Rectal smooth muscle tissue (tissue), 1 donor: ENCODE measurements at regions not wholly inside any gene's neighbourhood (a gene's known extent, or its start where the extent isn't known, plus 50 kb on each side); places are given as distances from the start of the nearest gene placed in this dataset.

Source experiments
- H3K27ac ChIP-seq: one replicate; pipeline ENCODE4 v1.7.0; 2013; ENCODE audit warnings: low read depth, low read length, inconsistent platforms
- H3K27me3 ChIP-seq: one replicate; pipeline ENCODE4 v1.7.0; 2013; ENCODE audit warnings: low read length; ENCODE audit not compliant: control insufficient read depth, insufficient read depth
- H3K36me3 ChIP-seq: one replicate; pipeline ENCODE4 v1.7.0; 2013; ENCODE audit warnings: low read length; ENCODE audit not compliant: control insufficient read depth, insufficient read depth
- H3K4me1 ChIP-seq: one replicate; pipeline ENCODE4 v1.7.0; 2013; ENCODE audit warnings: low read length; ENCODE audit not compliant: control insufficient read depth, insufficient read depth
- H3K4me3 ChIP-seq: one replicate; pipeline ENCODE4 v1.7.0; 2013; ENCODE audit warnings: low read length
- H3K9ac ChIP-seq: one replicate; pipeline ENCODE4 v1.7.0; 2013; ENCODE audit warnings: low read length

DNA sequence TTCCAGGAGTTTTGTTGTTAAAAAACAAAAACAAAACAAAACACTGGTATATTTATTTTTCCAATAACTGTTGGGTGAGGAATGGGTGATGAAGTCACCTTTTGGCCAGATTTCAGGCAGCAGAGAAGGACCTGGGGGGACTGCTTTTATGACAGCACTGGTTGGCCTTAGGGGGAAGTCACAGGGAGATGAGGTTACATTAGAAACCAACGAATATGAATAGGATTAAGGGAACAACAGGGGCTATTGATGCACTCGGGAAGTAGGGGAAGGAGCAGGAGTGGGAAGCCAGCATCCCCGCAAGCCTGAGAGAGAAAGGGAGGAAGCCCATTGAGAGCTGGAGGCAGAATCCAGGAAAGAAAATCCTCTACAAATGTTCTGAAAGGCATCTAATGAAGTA is 958.4 kb downstream of the TYW1 start:
- H3K36me3 ChIP-seq: no peaks in the 10 kb centered on the region
- H3K27me3 ChIP-seq: no peaks in the 10 kb centered on the region
- H3K4me1 ChIP-seq: no peaks in the 10 kb centered on the region
- no peak overlapping the region for H3K9ac ChIP-seq
- H3K4me3 ChIP-seq: no peak overlapping the region
- H3K27ac ChIP-seq: no peak overlapping the region

DNA sequence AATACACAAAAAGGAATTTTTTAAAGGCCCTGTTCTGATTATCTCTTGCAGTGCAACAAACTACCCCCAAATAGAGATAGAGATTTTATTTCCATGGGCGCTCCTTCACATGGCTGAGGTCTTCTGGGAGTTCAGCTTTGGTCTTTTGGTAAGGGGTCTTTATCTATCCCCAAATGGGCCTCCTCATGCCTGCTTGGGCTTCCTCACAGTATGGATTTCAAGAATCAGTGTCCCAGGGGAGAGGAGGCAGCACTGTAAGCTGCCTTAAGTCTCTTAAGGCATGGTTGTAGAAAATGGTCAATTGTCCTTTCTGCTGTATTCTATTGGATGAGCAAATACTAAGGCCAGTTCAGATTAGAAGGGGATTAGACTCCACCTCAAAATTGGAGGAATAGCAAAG is 966.2 kb downstream of the TYW1 start:
- H3K36me3 ChIP-seq: no peaks in the 10 kb centered on the region
- H3K27me3 ChIP-seq: no peaks in the 10 kb centered on the region
- H3K27ac ChIP-seq: no peak overlapping the region
- H3K4me3 ChIP-seq: no peak overlapping the region
- H3K9ac ChIP-seq: no peak overlapping the region
- H3K4me1 ChIP-seq: no peaks in the 10 kb centered on the region

DNA sequence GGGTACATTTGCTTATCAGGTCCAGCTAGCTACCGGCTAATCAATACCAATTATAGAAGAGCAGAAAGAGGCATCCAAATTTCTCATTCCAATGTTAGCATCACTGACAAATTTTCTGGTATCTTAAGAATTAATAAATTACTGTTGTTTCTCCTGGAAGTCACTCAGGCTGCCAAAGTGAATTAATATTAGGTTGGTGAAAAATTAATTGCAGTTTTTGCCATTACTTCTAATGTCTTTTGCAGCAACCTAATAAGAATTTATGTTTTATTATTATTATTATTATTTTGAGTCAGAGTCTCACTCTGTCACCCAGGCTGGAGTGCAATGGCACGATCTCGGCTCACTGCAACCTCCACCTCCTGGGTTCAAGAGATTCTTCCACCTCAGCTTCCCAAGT is 979.9 kb downstream of the TYW1 start:
- no peak overlapping the region for H3K27ac ChIP-seq

DNA sequence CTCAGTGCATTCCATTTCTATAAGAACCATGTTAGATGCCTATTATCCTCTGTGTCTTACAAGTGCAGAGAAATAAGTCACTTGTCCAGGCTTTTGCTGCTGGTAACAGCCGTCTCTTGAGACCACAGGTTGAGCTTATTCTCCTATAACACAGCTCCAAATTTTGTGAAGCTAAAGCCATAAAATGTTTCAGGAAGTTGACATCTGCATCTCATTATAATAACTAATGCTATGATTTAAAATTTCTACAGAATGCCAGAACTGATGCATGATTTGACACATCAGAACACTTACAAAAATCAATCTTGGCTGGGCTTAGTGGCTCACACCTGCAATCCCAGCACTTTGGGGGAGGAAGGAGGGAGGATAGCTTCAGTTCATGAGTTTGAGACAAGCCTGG is 986.9 kb downstream of the TYW1 start:
- no peaks in the 10 kb centered on the region for H3K4me1 ChIP-seq

More for the DNA sequence above, 979.9 kb downstream of the TYW1 start:
- H3K9ac ChIP-seq: no peak overlapping the region
- H3K4me3 ChIP-seq: no peak overlapping the region
- no peaks in the 10 kb centered on the region for H3K36me3 ChIP-seq
- no peaks in the 10 kb centered on the region for H3K4me1 ChIP-seq
- H3K27me3 ChIP-seq: no peaks in the 10 kb centered on the region

DNA sequence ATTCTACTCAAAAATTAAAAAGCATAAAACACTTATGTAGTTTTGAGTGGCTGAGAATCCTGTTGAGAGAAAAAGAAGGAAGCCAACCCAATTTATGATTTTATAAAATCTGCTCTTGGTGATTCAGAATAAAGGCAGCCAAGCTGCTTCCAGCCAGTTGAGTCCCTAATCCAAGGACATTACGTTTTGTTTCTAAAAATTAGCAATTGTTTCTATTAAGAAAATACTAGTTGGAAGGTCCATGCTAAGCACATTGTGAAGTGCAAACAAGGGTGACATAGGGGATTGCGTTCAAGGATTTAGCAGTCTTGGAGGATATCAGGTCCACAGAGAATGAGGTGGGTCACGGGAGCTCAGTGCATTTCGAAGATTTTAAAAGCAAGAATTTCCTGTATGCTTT is 987.7 kb downstream of the TYW1 start:
- Histone ChIP-seq H3K4me3 (no peak overlapping the region), H3K4me1 (no peaks in the 10 kb centered on the region), H3K9ac (no peak overlapping the region), H3K36me3 (no peaks in the 10 kb centered on the region), H3K27ac (no peak overlapping the region), H3K27me3 (no peaks in the 10 kb centered on the region)

More for the DNA sequence above, 986.9 kb downstream of the TYW1 start:
- Histone ChIP-seq H3K27me3 (no peaks in the 10 kb centered on the region), H3K9ac (no peak overlapping the region), H3K36me3 (no peaks in the 10 kb centered on the region), H3K27ac (no peak overlapping the region), H3K4me3 (no peak overlapping the region)

DNA sequence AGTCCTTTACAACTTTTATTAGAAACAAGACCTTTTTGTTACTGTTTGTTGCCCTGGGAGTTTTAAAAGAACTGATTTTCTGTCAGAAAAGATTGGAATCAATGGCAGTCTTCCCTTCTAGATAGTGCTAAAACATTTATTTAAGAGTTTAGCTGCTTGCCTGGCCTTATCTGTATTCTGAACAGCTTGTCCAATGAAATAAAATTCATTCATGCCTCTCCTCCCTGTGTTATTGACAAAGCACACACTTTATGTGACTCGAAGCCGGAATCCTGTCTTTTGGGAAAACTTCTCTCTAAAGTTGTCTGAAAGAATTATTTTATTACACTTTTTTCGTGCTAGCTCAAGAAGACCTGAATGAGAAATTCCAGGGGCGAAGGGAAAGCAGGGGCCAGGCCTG is 992.5 kb downstream of the TYW1 start:
- Histone ChIP-seq H3K9ac (no peak overlapping the region), H3K27ac (no peak overlapping the region), H3K27me3 (no peaks in the 10 kb centered on the region), H3K4me1 (no peaks in the 10 kb centered on the region), H3K36me3 (no peaks in the 10 kb centered on the region), H3K4me3 (no peak overlapping the region)

DNA sequence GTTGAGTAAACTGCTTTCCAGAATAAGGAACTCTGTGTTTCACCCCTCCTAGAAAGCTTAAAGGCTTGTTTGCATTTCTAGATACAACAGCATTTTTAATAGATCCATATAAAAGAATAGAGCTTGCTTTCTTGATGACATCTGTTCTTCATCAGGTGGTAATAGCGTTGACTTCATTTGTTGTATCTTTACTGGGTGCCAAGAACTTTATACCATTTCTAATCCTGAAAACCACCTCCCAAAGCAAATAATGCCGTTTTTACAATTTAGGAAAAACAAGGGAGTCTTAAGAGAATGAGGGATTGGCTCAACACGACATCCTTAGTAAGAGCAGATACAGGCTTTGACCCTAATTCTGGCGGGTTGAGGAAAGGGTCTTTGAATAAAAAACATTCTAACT is 993.4 kb downstream of the TYW1 start:
- Histone ChIP-seq H3K27ac (no peak overlapping the region), H3K9ac (no peak overlapping the region), H3K27me3 (no peaks in the 10 kb centered on the region), H3K4me1 (no peaks in the 10 kb centered on the region), H3K4me3 (no peak overlapping the region), H3K36me3 (no peaks in the 10 kb centered on the region)

DNA sequence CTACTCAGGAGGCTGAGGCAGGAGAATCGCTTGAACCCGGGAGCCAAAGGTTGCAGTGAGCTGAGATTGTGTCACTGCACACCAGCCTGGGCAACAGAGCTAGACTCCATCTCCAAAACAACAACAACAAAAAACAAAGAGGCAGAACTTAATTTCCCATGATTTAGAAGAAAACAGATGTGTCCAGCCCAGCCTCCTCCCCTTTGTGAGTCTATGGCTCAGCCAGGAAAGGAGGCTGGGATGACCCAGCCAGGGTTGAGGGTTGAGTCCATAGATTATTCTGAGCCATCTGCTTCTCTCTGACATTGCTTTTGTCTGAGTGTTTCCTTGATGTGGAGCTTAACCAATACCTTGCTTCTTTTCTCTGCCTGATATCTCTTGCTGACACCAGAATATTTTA is 994.1 kb downstream of the TYW1 start:
- no peak overlapping the region for H3K9ac ChIP-seq
- H3K4me3 ChIP-seq: no peak overlapping the region

DNA sequence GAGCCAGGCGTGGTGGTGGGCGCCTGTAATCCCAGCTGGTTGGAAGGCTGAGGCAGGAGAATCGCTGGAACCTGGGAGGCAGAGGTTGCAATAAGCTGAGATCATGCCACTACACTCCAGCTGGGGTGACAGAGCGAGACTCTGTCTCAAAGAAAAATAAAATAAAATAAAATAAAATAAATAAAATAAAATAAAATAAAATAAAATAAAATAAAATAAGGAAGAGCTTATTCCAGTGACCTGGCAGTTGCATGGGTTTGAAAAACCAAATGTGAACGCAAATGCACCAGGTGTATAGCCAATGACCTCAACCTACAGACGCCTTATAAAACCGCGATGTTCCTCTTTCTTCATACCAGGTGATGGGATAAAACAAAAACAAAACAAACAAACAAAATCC is 995.7 kb downstream of the TYW1 start:
- no peak overlapping the region for H3K27ac ChIP-seq
- H3K9ac ChIP-seq: no peak overlapping the region
- H3K36me3 ChIP-seq: no peaks in the 10 kb centered on the region
- no peaks in the 10 kb centered on the region for H3K27me3 ChIP-seq
- H3K4me1 ChIP-seq: no peaks in the 10 kb centered on the region
- no peak overlapping the region for H3K4me3 ChIP-seq

More for the DNA sequence above, 994.1 kb downstream of the TYW1 start:
- no peaks in the 10 kb centered on the region for H3K36me3 ChIP-seq
- H3K27ac ChIP-seq: no peak overlapping the region
- H3K4me1 ChIP-seq: no peaks in the 10 kb centered on the region
- no peaks in the 10 kb centered on the region for H3K27me3 ChIP-seq

DNA sequence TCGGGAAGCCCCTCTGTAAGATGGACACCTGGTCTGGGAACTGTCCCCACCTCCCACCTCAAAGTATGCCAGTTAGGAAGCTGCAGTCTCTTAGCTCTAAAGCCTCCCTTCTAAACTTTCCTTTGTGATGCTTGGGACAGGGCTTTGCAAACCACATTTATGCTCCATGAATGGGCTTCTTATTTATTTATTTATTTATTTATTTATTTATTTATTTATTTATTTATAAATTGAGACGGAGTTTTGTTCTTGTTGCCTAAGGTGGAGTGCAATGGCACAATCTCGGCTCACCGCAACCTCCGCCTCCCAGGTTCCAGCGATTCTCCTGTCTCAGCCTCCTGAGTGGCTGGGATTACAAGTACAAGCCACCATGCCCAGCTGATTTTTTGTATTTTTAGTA is 1009.4 kb downstream of the TYW1 start:
- no peak overlapping the region for H3K4me3 ChIP-seq
- H3K27ac ChIP-seq: no peak overlapping the region
- no peaks in the 10 kb centered on the region for H3K27me3 ChIP-seq
- H3K36me3 ChIP-seq: no peaks in the 10 kb centered on the region
- H3K9ac ChIP-seq: no peak overlapping the region
- H3K4me1 ChIP-seq: no peaks in the 10 kb centered on the region

DNA sequence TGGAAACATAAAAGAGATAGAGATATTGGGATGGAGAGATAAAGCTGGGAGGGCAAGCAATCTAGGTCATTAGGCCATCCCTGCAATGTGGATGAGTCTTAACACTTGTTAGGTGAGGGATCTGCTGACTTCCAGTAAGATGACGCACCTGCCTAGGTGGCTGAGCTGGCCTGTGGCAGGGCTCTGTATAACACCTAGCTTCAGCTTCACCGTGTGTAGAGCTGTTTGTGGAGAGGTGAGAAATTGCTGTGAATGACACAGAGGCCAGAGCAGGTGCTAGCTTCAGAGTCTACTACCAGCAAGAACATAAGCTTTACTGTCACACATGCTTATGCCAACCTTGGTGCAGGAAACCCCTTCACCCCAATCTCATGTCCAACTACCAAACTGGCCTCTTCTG is 1010.0 kb downstream of the TYW1 start:
- Histone ChIP-seq H3K27me3 (no peaks in the 10 kb centered on the region), H3K27ac (no peak overlapping the region), H3K4me1 (no peaks in the 10 kb centered on the region), H3K36me3 (no peaks in the 10 kb centered on the region), H3K9ac (no peak overlapping the region), H3K4me3 (no peak overlapping the region)

DNA sequence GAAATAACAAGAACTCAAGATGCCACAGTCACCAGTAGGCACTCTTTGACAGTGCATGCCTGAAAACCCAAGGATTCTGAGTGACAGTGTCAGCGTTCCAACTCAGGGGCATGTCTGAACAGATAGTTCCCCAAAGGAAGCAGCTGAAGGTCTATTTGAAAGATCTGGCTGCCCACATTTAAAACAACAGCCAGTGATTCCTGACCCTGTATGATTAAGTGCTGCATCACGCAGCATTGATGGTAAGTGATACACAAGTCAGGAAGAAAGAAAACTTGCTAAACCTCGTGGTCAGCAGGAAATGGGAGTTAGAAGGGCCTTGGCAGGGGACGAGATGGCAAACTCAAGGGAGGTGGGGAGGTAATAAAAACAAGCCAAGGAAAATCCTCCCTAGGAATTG is 1013.1 kb downstream of the TYW1 start:
- Histone ChIP-seq H3K36me3 (no peaks in the 10 kb centered on the region), H3K4me1 (no peaks in the 10 kb centered on the region), H3K27ac (no peak overlapping the region), H3K27me3 (no peaks in the 10 kb centered on the region), H3K9ac (no peak overlapping the region), H3K4me3 (no peak overlapping the region)

DNA sequence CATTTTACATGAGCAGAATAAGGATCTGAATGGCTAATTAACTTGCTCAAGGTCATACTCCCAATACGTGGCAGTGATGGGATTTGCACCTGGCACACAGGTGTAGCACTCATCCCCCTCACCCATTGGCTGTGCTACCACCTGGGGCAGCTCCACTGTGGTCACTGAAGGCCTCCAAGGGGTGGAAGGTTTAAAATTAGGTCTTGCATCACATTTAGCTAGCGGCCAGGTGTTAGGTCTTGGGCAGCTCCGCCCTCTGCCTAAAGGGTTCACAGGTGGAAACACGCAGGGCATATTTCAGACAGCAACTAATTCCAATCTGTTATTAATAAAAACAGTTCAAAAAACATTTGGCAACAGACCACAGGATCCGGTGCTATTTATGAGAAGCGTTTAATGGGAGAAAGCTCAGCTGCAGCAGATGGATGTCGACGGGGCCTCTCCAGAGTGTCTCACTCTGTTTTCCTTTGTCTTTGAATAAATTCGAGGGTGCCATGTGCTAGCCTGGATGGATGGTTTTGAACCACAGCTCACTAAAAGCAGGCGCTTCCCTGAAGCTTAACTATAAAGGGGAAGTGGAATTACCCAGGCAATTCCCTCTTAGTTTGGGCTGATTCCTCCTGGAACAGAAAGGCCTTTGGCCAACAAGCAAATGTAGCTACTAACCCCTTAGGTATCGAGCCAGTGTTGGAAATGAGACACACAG is 1017.6 kb downstream of the TYW1 start:
- Histone ChIP-seq H3K9ac (no peak overlapping the region), H3K27ac (no peak overlapping the region), H3K27me3 (no peaks in the 10 kb centered on the region), H3K4me1 (no peaks in the 10 kb centered on the region), H3K36me3 (no peaks in the 10 kb centered on the region), H3K4me3 (no peak overlapping the region)
